OCI-LY1 (cell line): ENCODE measurements at regions not wholly inside any gene's neighbourhood (a gene's known extent, or its start where the extent isn't known, plus 50 kb on each side); places are given as distances from the start of the nearest gene placed in this dataset.
"Not testable (repeated sequence)": the region's sequence is repeated elsewhere in the genome, so short reads cannot be mapped to it uniquely, and the experiment has no call there.

Experiments used
- H2AFZ ChIP-seq: fragments of 200-600 bp; sonication (generic), shearing (Covaris generic); 2 replicates; pipeline ENCODE4 v1.6.0; 2014; ENCODE audit warnings: antibody characterized with exemption, mild to moderate bottlenecking, low read length
- H3F3A ChIP-seq: fragments of 200-600 bp; sonication (generic), shearing (Covaris generic); 2 replicates; pipeline ENCODE4 v1.6.0; 2014; ENCODE audit warnings: mild to moderate bottlenecking, antibody characterized with exemption, low read length, moderate library complexity; ENCODE audit not compliant: insufficient read depth
- H3K27ac ChIP-seq: fragments of 200-600 bp; sonication (generic); 2 replicates; pipeline ENCODE4 v1.5.1; 2014; ENCODE audit warnings: low read length, mixed run types, mild to moderate bottlenecking, low read depth; ENCODE audit not compliant: poor library complexity, severe bottlenecking
- H3K27me3 ChIP-seq: fragments of 200-600 bp; sonication (generic); 2 replicates; pipeline ENCODE4 v1.6.0; 2014; ENCODE audit warnings: antibody characterized with exemption, mild to moderate bottlenecking, low read length, moderate library complexity; ENCODE audit not compliant: insufficient read depth
- H3K36me3 ChIP-seq: fragments of 200-600 bp; sonication (generic); 2 replicates; pipeline ENCODE4 v1.6.1; 2014; ENCODE audit warnings: mild to moderate bottlenecking, antibody characterized with exemption, low read length, moderate library complexity, mixed read lengths; ENCODE audit not compliant: insufficient read depth
- H3K4me1 ChIP-seq: fragments of 200-600 bp; sonication (generic); 2 replicates; pipeline ENCODE4 v1.5.1; 2014; ENCODE audit warnings: mild to moderate bottlenecking, low read length, moderate library complexity; ENCODE audit not compliant: insufficient read depth, severe bottlenecking
- H3K4me2 ChIP-seq: fragments of 200-600 bp; sonication (generic), shearing (Covaris generic); 2 replicates; pipeline ENCODE4 v1.6.1; 2014; ENCODE audit warnings: low read length
- H3K4me3 ChIP-seq: fragments of 200-600 bp; sonication (generic); 2 replicates; pipeline ENCODE4 v1.5.1; 2014; ENCODE audit warnings: low read length, low read depth, mild to moderate bottlenecking, mixed read lengths; ENCODE audit not compliant: poor library complexity, severe bottlenecking
- H3K79me2 ChIP-seq: fragments of 200-600 bp; shearing (Covaris generic); 2 replicates; pipeline ENCODE4 v1.6.1; 2016; ENCODE audit warnings: mixed run types, low read length, mixed read lengths; ENCODE audit not compliant: insufficient read depth
- H3K9ac ChIP-seq: fragments of 200-600 bp; sonication (generic), shearing (Covaris generic); 2 replicates; pipeline ENCODE4 v1.6.1; 2014; ENCODE audit warnings: mild to moderate bottlenecking, low read length, mixed read lengths
- H3K9me2 ChIP-seq: fragments of 200-600 bp; sonication (generic), shearing (Covaris generic); 2 replicates; pipeline ENCODE4 v1.6.1; 2014; ENCODE audit warnings: low read depth, mild to moderate bottlenecking, low read length, mixed read lengths
- H3K9me3 ChIP-seq: fragments of 200-600 bp; shearing (Covaris generic); 2 replicates; pipeline ENCODE4 v1.6.1; 2014; ENCODE audit warnings: low read length, mixed read lengths
- H4K20me1 ChIP-seq: fragments of 200-600 bp; sonication (generic), shearing (Covaris generic); 2 replicates; pipeline ENCODE4 v1.6.0; 2016; ENCODE audit warnings: mild to moderate bottlenecking, low read length; ENCODE audit not compliant: insufficient read depth
- EZH2 ChIP-seq: fragments of 200-600 bp; sonication (generic), shearing (Covaris generic); IDR thresholded peaks from 2 replicates; pipeline ENCODE4 v1.8.0; 2017; ENCODE audit warnings: borderline replicate concordance, mixed run types, mild to moderate bottlenecking, antibody characterized with exemption, low read length, moderate library complexity, mixed read lengths
- TF ChIP-seq, protein P1 (sequence below): fragments of 200-600 bp; sonication (generic), shearing (Covaris generic); IDR thresholded peaks from 2 replicates; pipeline ENCODE4 v1.5.1; 2017; ENCODE audit warnings: mild to moderate bottlenecking, antibody characterized with exemption, low read length, moderate library complexity, mixed read lengths

DNA sequence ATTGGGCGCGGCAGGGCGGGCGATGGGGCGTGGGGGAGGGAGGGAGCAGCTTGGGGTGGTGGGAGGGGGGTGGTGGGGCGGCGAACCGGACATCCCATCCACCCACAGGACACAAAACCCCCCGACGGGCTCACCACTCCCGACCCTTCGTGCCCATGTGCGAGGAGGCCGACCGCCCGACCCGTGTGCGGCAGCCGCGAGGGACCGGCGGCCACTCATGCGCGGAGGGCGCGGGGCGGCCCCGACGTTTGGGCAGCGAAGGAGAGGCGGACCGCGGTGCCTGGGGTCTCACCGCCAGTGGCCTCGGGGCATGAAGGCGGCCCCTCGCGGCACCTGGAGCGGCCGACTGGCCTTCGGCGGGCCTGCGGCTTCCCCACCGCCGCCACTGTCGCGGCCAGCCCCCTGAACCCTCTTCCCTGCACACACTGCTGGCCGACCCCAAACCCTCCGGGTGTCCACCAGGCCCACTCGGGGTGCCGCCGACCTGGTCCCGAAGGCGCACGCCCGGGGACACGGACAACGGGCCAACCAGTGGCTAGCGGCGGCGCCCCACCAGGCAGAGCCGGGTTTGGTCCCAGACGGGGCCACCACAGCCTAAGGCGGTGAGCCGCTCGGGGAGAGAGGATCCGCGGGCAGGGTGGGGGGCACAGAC lies 94.6 kb upstream of the ANKRD30BL start:
- H3K4me3 ChIP-seq = no peak overlapping the region
- H3K9ac ChIP-seq = no peak overlapping the region

DNA sequence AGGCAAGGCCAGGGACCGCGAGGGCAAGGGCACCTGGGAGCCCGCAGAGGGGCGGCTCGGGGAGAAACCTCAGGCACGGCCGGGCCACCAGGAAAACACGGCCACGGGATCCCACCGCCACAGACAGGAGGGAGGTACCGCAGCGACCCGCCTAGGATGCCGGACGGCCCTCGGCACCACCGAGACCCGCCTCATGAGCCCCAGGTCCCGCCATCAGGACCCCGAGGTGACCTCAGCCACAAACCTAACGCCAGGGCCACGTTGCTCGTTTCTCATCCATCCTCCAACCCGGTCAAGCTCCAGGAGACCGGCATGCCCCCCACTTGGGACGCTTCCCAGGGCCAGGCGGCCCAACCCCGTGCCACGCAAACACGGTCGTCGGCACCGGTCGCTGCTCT lies 95.2 kb upstream of the ANKRD30BL start:
- not testable (repeated sequence) for H3K9ac ChIP-seq, H3K4me2 ChIP-seq, H3K4me1 ChIP-seq, H3F3A ChIP-seq, H3K36me3 ChIP-seq, H3K27ac ChIP-seq, H4K20me1 ChIP-seq, H3K79me2 ChIP-seq, H3K27me3 ChIP-seq, H3K9me3 ChIP-seq, H2AFZ ChIP-seq, H3K9me2 ChIP-seq, H3K4me3 ChIP-seq

More for the DNA sequence above, 94.6 kb upstream of the ANKRD30BL start:
- H3K4me1 ChIP-seq = no peaks in the 10 kb centered on the region
- no peak overlapping the region for H2AFZ ChIP-seq
- H3K9me3 ChIP-seq = no peaks in the 10 kb centered on the region
- H3K4me2 ChIP-seq = no peak overlapping the region
- TF ChIP-seq, protein P1, sequence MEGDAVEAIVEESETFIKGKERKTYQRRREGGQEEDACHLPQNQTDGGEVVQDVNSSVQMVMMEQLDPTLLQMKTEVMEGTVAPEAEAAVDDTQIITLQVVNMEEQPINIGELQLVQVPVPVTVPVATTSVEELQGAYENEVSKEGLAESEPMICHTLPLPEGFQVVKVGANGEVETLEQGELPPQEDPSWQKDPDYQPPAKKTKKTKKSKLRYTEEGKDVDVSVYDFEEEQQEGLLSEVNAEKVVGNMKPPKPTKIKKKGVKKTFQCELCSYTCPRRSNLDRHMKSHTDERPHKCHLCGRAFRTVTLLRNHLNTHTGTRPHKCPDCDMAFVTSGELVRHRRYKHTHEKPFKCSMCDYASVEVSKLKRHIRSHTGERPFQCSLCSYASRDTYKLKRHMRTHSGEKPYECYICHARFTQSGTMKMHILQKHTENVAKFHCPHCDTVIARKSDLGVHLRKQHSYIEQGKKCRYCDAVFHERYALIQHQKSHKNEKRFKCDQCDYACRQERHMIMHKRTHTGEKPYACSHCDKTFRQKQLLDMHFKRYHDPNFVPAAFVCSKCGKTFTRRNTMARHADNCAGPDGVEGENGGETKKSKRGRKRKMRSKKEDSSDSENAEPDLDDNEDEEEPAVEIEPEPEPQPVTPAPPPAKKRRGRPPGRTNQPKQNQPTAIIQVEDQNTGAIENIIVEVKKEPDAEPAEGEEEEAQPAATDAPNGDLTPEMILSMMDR = no peak
- no peak for TF ChIP-seq EZH2
- no peaks in the 10 kb centered on the region for H3K9me2 ChIP-seq
- no peaks in the 10 kb centered on the region for H4K20me1 ChIP-seq
- no peaks in the 10 kb centered on the region for H3K27me3 ChIP-seq
- H3K27ac ChIP-seq = no peak overlapping the region
- H3K79me2 ChIP-seq = no peaks in the 10 kb centered on the region
- no peaks in the 10 kb centered on the region for H3F3A ChIP-seq
- no peaks in the 10 kb centered on the region for H3K36me3 ChIP-seq

DNA sequence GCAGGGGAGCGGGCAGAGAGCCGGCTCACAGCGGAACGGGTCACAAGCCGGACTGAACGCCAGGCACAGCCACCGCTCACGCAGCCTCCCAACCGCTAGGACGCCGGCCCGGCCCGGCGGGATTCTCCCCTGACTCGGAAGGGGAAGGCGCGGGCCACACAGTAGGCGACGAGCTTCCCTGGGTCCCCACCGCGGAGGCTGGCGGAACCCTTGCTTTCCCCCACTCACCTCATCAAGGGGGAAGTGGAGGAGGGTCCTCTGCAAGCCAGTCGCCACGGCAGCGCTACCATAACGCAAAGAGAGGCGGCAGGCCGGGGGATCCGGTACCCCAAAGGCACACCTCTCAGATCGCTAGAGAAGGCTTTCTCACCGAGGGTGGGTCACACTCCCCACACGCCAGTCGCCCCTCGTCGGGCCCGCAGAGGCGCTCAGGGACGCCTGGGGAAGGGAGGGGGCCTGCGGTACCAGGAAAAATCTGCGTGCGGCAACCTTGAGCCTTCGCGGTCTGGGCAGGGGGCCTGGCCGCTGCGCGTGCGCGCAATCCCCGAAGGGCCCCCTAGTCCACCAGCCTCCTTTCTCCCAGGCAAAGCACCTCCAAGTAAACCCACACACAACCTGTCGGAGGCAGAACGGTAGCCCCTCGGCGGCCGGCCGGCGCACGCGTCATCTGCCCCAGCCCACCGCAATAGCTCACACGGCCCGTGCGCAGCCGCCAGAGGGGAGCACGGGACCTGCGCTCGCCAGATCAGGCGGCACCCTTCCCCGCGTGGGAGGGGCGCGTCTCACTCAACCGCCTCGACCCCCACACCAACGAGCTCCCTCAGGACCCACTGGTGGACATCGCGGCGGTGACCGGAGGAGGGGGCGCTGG lies 95.8 kb upstream of the ANKRD30BL start:
- H2AFZ ChIP-seq, H3K4me1 ChIP-seq, H3K9me3 ChIP-seq, H3K9ac ChIP-seq, H3K27ac ChIP-seq, H3F3A ChIP-seq, H4K20me1 ChIP-seq, H3K79me2 ChIP-seq, H3K4me2 ChIP-seq, H3K4me3 ChIP-seq, H3K9me2 ChIP-seq, H3K36me3 ChIP-seq, H3K27me3 ChIP-seq: not testable (repeated sequence)

DNA sequence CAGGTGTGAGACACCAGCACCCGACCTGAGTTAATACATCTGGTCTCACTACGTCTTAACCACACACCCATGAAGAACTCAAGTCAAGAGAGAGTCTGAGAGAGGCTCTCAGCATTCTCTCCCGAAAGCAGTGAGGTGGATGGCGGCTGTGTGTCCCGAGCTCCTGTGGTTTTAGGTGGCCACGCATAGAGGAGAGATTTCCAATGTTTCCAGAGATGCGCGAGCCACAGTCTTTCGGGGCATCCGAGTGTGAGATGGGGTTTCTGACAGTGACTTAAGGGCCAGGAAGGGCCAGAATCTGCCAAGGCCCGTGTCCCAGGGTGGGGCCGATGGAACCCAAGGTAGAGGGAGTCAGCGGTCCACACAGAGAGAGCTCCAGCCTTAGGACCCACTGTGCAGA lies 97.5 kb upstream of the ANKRD30BL start:
- not testable (repeated sequence) for H3K9ac ChIP-seq, H3K36me3 ChIP-seq, H3K9me3 ChIP-seq, H3K27me3 ChIP-seq, H3K4me1 ChIP-seq, H3K4me2 ChIP-seq, H3K4me3 ChIP-seq, H3K9me2 ChIP-seq, H4K20me1 ChIP-seq, H3K79me2 ChIP-seq, H3F3A ChIP-seq, H2AFZ ChIP-seq, H3K27ac ChIP-seq

DNA sequence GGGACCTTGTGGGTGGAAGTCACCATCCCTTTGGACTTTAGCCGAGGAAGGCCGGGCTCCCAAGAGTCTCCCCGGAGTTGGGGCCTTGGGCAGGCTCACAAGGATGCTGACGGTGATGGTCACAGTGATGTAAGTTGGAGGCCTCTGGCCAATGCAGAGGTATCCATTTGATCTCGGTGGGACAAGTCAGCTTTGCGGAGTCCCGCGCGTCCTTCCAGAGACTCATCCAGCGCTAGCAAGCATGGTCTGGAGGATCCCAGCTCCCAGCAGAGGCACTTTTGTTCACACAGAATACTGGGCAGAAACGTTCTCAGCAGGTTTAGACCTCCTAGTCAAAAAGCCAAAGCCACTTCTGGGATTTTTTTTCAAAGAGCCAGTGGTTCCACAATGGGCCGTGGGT lies 103.8 kb upstream of the ANKRD30BL start:
- H3K36me3 ChIP-seq, H3F3A ChIP-seq, H3K9me3 ChIP-seq, H3K4me2 ChIP-seq, H2AFZ ChIP-seq, H3K27me3 ChIP-seq, H3K9me2 ChIP-seq, H3K9ac ChIP-seq, H4K20me1 ChIP-seq, H3K4me3 ChIP-seq, H3K27ac ChIP-seq, H3K79me2 ChIP-seq: not testable (repeated sequence)
- peaks cover 42% of the 10 kb centered on the region for H3K4me1 ChIP-seq
